HG03045 (cell line): ENCODE measurements at regions not wholly inside any gene's neighbourhood (a gene's known extent, or its start where the extent isn't known, plus 50 kb on each side); places are given as distances from the start of the nearest gene placed in this dataset.

Source experiments
- ATAC-seq: cut with Tn5 transposase; IDR thresholded peaks from one replicate; pipeline ENCODE4 v1.9.1; 2021; ENCODE audit warnings: mild to moderate bottlenecking, moderate library complexity; ENCODE audit not compliant: unreplicated experiment

GRCh38 chr13:47087241-47087640 is 190.4 kb upstream of the HTR2A start:
- no peak for ATAC-seq

DNA sequence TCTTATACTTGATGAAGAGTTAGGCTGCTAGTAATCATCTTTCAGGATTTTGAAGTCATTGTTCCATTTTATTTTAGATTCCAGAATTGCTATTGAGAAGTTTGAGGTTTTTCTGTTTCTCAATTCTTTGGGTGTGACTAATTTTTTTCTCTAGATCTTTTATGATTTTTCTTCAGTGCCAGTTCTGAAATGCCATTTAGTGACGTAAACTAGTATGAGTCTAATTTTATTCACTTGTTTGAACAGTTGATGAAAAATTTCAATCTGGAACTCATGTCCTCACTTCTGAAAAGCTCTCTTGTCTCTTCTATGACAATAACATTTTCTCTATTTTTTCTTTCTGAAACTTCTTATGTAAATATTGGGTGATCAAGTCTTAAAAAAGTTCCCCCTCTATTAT is 188.5 kb upstream of the HTR2A start:
- no peak for ATAC-seq

GRCh38 chr13:47081850-47082249 is 185.0 kb upstream of the HTR2A start:
- no peak for ATAC-seq

DNA sequence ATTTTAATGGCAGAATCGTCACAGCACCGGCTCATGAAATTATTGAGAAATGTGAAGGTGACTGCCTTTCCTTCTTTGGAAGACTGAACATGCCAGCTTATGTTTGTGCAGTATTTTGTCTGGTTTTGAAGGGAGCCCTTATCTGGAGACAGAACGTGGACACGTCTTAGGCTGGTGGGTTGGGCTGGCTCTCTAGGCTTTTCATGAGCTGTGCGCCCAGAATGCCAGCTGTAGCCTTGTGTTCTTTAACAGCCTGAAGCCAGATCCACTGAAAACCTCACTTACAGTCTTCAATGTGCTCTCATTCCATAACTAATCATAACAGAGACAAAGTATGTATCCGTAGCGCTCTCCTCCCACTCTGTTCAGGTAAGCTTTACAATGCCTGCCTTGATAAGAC is 184.4 kb upstream of the HTR2A start:
- ATAC-seq, result no peak

- no peak for ATAC-seq
These were observed 183.8 kb upstream of the HTR2A start for GRCh38 chr13:47080621-47081020.

DNA sequence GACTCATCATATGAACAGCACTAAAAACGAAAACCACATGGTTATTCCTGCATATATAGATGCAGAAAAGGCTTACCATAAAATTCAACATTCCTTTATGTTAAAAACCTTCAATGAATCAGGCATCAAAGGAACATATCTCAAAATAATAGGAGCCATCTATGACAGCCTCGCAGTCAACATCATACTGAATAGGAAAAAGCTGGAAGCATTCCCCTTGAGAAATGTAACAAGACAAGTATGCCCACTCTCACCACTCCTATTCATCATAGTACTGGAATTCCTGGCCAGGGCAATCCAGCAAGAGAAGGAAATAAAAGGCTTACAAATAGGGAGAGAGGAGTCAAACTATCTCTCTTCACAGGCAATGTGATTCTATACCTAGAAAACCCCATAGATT is 179.6 kb upstream of the HTR2A start:
- no peak for ATAC-seq

DNA sequence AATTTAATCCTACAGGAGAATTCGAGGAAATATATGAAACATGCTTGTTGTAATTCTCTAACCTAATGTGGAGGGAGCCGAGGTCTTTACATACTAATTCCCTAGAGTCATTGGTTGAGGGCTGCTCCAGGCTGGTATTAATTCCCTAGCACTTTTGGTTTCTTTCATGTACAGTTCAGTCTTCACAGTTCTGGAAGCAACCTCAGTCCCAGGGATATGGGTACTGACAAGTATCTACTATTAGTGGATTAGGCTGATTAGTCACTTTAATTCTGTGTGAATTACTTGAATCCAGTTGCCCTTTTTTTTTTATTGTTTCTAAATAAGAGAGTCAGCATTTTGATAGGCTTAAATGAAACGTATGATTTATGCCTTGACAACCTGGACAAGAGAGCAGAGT is 172.3 kb upstream of the HTR2A start:
- no peak for ATAC-seq

DNA sequence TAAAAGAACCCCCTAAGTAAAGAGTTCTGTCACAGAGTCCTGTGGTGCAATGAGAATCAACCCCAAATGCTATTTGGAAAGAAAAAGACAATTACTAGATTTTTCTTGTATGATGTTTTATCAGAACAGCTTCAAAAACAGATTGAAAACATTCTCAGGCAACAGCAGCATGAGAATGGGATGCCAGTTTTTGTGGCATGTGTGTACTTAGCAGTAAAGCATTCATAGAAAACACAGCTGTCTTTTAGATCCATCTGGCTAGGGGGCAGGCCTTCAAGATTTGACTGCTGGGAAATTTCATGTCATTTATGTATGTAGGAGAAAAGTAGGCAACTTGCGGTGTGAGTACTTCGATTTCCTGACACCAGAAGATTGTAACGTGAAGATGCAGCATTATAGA is 170.5 kb upstream of the HTR2A start:
- no peak for ATAC-seq

GRCh38 chr13:47066226-47066625 is 169.4 kb upstream of the HTR2A start:
- ATAC-seq, result no peak

- no peak for ATAC-seq
These were observed 167.5 kb upstream of the HTR2A start for GRCh38 chr13:47064381-47064780.

GRCh38 chr13:47049276-47049989 is 152.6 kb upstream of the HTR2A start:
- no peak for ATAC-seq

GRCh38 chr13:47046706-47047105 is 149.9 kb upstream of the HTR2A start:
- ATAC-seq, result no peak

DNA sequence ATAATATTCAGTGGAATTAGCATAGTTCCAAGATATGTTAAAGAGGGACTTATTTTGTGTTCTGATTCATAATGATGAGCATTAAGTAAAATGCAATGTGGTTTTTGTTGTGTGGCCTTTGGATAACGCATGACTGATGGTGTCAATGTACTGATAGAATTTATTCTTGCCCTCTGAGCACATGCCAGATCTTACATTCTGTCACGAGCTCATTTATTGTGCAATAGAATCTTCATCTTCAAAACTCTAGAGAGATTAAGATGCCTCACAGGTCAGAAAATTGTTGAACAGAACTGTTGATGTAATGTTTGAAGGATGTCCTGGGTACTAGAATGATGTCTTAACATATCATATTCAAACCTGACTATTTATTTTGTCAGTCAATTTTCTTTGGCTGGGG is 148.0 kb upstream of the HTR2A start:
- ATAC-seq, result no peak

GRCh38 chr13:47039106-47039505 is 142.3 kb upstream of the HTR2A start:
- no peak for ATAC-seq

DNA sequence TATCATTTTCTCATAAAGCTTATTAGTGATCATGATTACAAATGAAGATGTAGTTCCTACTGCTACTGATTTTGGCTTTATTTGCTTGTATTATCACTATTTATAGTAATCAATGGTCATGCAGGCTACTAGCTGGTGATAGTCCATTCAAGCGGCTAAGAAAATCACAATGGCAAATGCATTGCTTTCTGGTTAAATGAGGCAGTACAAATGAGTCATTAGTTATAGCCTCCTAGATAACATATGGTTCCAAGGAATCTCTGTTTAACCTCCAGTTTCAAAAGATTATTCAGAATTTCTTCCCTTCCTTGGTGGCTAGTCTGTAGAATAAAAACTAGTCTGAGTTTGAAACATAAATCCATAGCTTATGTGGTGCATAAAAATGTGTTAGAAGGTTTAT is 141.3 kb upstream of the HTR2A start:
- ATAC-seq, result no peak

DNA sequence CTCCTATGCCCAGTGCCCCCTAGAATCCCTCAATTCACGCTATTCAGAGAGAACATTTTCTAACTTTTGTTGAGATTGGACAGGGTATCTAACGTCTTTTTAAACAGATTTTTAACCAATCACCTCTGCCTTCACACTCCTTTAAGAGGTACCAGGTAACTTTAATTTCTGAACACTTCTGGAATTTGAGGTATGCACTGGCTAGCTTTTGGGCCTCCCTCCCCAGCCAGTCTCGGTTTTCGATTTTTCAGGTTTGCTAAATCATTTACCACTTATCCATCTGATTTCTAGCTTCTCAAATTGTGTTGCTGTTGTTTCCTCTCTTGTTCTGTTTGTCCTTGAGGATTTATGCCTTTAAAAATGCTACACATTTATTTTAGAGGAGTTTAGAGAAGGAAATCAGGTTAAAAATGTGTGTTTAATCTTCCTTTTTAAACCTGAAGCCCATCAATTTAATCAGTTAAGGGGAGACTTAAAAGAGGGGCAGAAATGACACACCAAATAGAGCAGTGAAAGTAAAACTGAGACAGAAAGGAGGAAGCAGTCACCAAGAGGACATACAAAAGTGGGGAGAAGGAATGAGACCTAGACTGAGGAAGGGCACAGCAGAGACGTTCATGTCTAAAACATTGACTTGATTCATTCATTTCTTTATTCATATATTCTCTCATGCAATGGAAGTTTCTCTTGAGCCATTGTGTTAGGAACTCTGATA is 139.6 kb upstream of the HTR2A start:
- peak; percentile 95 for ATAC-seq

DNA sequence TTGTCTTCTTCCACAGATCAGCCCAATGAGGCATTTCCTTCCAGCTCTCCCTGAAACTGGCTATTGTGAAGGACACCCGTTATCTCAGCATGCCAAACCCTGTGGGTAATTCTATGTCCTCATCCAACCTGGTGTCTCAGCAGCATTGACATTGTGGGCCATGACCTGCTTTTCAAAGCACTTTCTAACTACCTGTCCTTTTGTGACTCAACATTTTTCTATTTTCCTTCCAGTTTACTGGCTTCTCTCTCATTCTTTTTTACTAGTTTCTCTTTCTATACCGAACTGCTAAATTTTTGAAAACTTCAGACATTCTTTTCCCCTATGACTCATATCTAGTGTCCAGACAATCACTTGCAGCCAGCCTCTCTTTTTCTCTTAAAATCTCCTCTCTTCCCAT is 136.4 kb upstream of the HTR2A start:
- ATAC-seq, result no peak

DNA sequence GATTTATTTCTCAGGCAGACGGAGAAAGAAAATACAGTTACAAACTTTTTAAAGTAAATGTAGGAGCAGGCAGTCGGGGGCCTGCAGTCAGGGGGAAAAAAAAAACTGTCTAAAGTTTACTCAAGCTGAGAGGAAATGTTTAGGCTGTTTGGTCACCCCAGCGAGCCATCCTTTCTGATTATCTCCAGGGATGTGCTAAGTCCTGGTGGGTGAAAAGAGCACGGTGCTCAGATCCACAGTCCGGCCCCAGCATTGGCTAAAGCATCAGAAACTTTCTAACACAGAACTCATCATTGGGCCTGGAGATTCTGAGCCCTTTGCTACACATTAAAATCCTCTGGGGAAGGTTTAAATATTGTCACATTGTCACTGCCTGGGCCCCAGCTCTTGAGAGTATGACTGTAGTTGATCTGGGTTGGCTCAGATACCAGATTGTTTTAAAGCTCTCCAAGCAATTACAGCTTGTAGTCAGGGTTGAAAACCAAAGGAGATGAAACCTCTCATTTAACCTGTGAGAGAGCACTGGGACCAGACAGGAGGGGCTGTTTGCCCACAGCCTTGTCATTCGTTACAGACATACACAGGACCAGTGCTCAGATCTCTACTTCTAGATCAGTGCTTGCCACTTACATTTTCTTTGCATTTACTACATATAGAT is 131.1 kb upstream of the HTR2A start:
- ATAC-seq, result no peak

DNA sequence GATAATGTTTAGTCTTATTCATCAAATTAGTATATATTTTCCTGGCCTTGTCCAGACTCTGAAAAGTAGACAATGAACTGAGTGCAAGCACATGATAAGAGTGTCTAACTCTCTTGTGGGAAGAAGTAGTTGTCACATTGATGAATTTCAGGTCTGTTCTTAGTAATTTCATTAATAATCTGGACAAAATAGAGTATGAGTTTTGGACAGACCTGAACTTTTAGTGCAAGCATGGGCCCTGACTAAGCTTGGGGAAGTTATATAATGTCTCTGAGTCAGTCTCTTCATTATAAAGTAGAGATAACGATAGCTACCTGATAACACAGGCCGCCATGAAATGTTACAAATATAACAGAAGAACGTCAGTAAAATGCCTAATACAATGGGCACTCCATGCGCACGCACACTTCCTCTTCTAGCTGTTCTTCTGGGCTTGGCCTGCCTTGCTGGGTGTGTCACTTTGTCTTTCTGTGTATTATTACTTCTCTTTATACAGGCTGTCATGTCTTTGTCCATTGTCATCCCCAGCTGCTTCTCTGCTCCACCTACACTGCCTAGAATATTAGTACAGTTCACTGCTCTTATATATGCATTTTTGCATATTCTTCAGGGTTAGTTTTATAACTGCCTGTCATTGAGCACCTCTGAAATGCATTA is 129.1 kb upstream of the HTR2A start:
- ATAC-seq, result no peak

DNA sequence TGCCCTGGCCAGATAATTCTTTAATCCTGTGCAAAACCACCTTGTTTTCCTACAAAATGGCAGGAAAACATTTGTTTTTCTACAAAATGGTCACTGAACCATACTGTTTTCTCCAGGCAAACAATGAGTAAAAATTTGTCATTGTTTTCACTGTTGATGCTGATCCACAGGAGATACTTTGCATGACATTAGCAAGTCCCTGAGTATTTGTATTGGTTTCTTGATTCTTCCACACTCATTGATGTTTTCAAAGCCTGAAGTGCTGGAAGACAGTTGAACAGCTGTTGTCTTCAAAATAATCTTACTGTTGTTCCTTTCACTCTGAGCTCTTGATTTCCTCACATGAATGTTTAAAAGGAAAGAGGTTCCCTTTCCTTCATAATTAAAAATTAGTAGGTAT is 123.1 kb upstream of the HTR2A start:
- ATAC-seq, result no peak

GRCh38 chr13:47017476-47017875 is 120.6 kb upstream of the HTR2A start:
- no peak for ATAC-seq

GRCh38 chr13:47008318-47008717 is 111.5 kb upstream of the HTR2A start:
- ATAC-seq, result no peak
